HepG2 (cell line): ENCODE measurements at regions not wholly inside any gene's neighbourhood (a gene's known extent, or its start where the extent isn't known, plus 50 kb on each side); places are given as distances from the start of the nearest gene placed in this dataset.
"Not testable (repeated sequence)": the region's sequence is repeated elsewhere in the genome, so short reads cannot be mapped to it uniquely, and the experiment has no call there.

Experiments used
- ATAC-seq: fragments of 200-7000 bp; cut with Tn5 transposase; 3 replicates; pipeline ENCODE4 v1.9.1; 2020; ENCODE audit warnings: mild to moderate bottlenecking, moderate library complexity
- BruUV-seq: library from RNA; stranded (reverse); fragments of 400-500 nt; replicated peaks from 2 replicates; lab custom pipeline; 2021; lab: Mats Ljungman, UMichigan
- CTCF ChIA-PET: fragments of 300-600 bp; formaldehyde crosslinking; extraction: SDS; loops from one replicate; lab custom pipeline; 2021; ENCODE audit warnings: low total read pairs, inconsistent platforms, low intra/inter-chr PET ratio; lab: Yijun Ruan, JAX
- POLR2A ChIA-PET: fragments of 350-600 bp; sonication (Branson Sonifier 250); formaldehyde crosslinking; loops from one replicate; lab custom pipeline; 2020; ENCODE audit warnings: antibody characterized with exemption, inconsistent platforms; lab: Yijun Ruan, JAX
- DNase-seq: peaks from one replicate; pipeline ENCODE4 v3.0.0-alpha.2; 2015; ENCODE audit warnings: low spot score
- FAIRE-seq: peaks from 3 replicates; lab custom pipeline; 2011; peaks lifted over from hg19 to GRCh38; lab: Jason Lieb, UNC
- H2AFZ ChIP-seq: one replicate; pipeline ENCODE4 v1.6.1; 2011; ENCODE audit warnings: low read length, inconsistent platforms
- H3K27ac ChIP-seq: fragments of 300-600 bp; 3 replicates; pipeline ENCODE4 v1.8.0; 2011; ENCODE audit warnings: mixed run types, mild to moderate bottlenecking, mixed read lengths, low read length, inconsistent platforms; ENCODE audit not compliant: insufficient read depth; ENCODE audit errors: extremely low read length
- H3K27me3 ChIP-seq, 2 experiments: fragments of 200-600 bp in 1 of 2; 2 replicates in 1 of 2; 3 replicates in 1 of 2; pipeline versions ENCODE4 v1.6.0 to v1.8.0; 2011; ENCODE audit warnings: low read length in 2 of 2, mild to moderate bottlenecking in 2 of 2, moderate library complexity in 2 of 2, inconsistent platforms in 1 of 2; ENCODE audit not compliant: insufficient read depth in 2 of 2, control insufficient read depth in 1 of 2
- H3K36me3 ChIP-seq, 2 experiments: fragments of 200-600 bp in 1 of 2; replicated peaks in 1 of 2; 2 replicates in 1 of 2; 3 replicates in 1 of 2; pipeline versions ENCODE4 v1.5.1 to v1.8.0; 2011; ENCODE audit warnings: low read length in 2 of 2, inconsistent platforms in 1 of 2; ENCODE audit not compliant: insufficient read depth in 2 of 2, control insufficient read depth in 1 of 2
- H3K4me1 ChIP-seq: 2 replicates; pipeline ENCODE4 v1.5.1; 2012; ENCODE audit warnings: low read length, inconsistent platforms; ENCODE audit not compliant: insufficient read depth
- H3K4me2 ChIP-seq: 2 replicates; pipeline ENCODE4 v1.6.0; 2011; ENCODE audit warnings: low read depth, low read length, inconsistent platforms
- H3K4me3 ChIP-seq, 3 experiments: fragments of 200-600 bp in 1 of 3; sonication (generic), shearing (Covaris generic) in 1 of 3; replicated peaks in 1 of 3; 2 replicates each; pipeline ENCODE4 v1.5.1; 2011 to 2016; ENCODE audit warnings: low read length in 3 of 3, inconsistent platforms in 2 of 3, low read depth in 2 of 3, mild to moderate bottlenecking in 2 of 3, control low read depth in 1 of 3, mixed read lengths in 1 of 3; ENCODE audit not compliant: insufficient read depth in 1 of 3
- H3K79me2 ChIP-seq: one replicate; pipeline ENCODE4 v1.6.1; 2011; ENCODE audit warnings: low read length, inconsistent platforms; ENCODE audit not compliant: insufficient read depth
- H3K9ac ChIP-seq: 2 replicates; pipeline ENCODE4 v1.6.0; 2011; ENCODE audit warnings: mild to moderate bottlenecking, low read depth, low read length, inconsistent platforms; ENCODE audit not compliant: insufficient read depth
- H3K9me3 ChIP-seq: 2 replicates; pipeline ENCODE4 v1.5.1; 2012; ENCODE audit warnings: mild to moderate bottlenecking, low read length
- H4K20me1 ChIP-seq: 2 replicates; pipeline ENCODE4 v1.6.0; 2011; ENCODE audit warnings: inconsistent platforms, mild to moderate bottlenecking, low read length, moderate library complexity; ENCODE audit not compliant: insufficient read depth
- ELF4 ChIP-seq: sonication (generic); formaldehyde crosslinking; IDR thresholded peaks from 2 replicates; pipeline ENCODE4 v1.5.0; 2020; ENCODE audit warnings: missing genetic modification reagents, mild to moderate bottlenecking, moderate library complexity, borderline replicate concordance
- EZH2 ChIP-seq: conservative IDR thresholded peaks from 2 replicates; pipeline ENCODE4 v1.6.1; 2012; ENCODE audit warnings: mild to moderate bottlenecking, low read depth, low read length, moderate library complexity
- FOXC1 ChIP-seq: sonication (generic); formaldehyde crosslinking; IDR thresholded peaks from 2 replicates; pipeline ENCODE4 v1.8.0; 2022; ENCODE audit warnings: mild to moderate bottlenecking, missing genetic modification reagents, borderline replicate concordance
- HNRNPL ChIP-seq: fragments of 200-400 bp; formaldehyde crosslinking; IDR thresholded peaks from 2 replicates; pipeline ENCODE4 v1.6.1; 2017; ENCODE audit warnings: mild to moderate bottlenecking, low read depth, low read length
- IKZF4 ChIP-seq: sonication (generic); formaldehyde crosslinking; IDR thresholded peaks from 2 replicates; pipeline ENCODE4 v1.5.1; 2020; ENCODE audit warnings: borderline replicate concordance, mild to moderate bottlenecking, low read depth, missing genetic modification reagents; ENCODE audit errors: not compliant biosample characterization
- JARID2 ChIP-seq: sonication (generic); formaldehyde crosslinking; IDR thresholded peaks from 2 replicates; pipeline ENCODE4 v1.8.1; 2023; ENCODE audit warnings: missing genetic modification reagents, inconsistent platforms; ENCODE audit not compliant: insufficient replicate concordance
- NCOA5 ChIP-seq: sonication (generic); formaldehyde crosslinking; IDR thresholded peaks from 2 replicates; pipeline ENCODE4 v1.4.0; 2020; ENCODE audit warnings: missing genetic modification reagents
- TMF1 ChIP-seq: sonication (generic); formaldehyde crosslinking; IDR thresholded peaks from 2 replicates; pipeline ENCODE4 v1.8.1; 2022; ENCODE audit warnings: low read depth, missing genetic modification reagents
- ZNF768 ChIP-seq: sonication (generic); formaldehyde crosslinking; IDR thresholded peaks from 2 replicates; pipeline ENCODE4 v1.4.0; 2020; ENCODE audit warnings: missing genetic modification reagents
- WGBS: methylation state at CpG from one replicate; pipeline ENCODE4 v1.1.6; 2017; ENCODE audit warnings: low lambda C conversion rate; 5-methylcytosine and 5-hydroxymethylcytosine counted together
- in situ Hi-C: cut with HindIII; loops from 2 replicates; pipeline ENCODE4 v1.10.0; 2017; ENCODE audit warnings: low pct_unique_long_range_greater_than_20kb; ENCODE audit not compliant: extremely low pct_ligation_motif_present
- intact Hi-C: fragments of 100-400 bp; cut with micrococcal nuclease; formaldehyde crosslinking; loops from one replicate; pipeline ENCODE4 v1.10.0; 2022; ENCODE audit not compliant: unreplicated experiment

- Histone ChIP-seq H3K79me2 (no peaks in the 10 kb centered on the region), H3K9me3 (no peaks in the 10 kb centered on the region), H3K4me2 (no peak overlapping the region), H2AFZ (no peak overlapping the region), H3K36me3 (no peaks in the 10 kb centered on the region), H3K4me3 (no peak overlapping the region), H3K4me1 (no peaks in the 10 kb centered on the region), H3K27ac (no peak overlapping the region)
- in situ Hi-C loops, result no loop called here
- WGBS, result 63% methylated on average over 5 of the region's 5 CpGs
- DNase-seq (no peak), ATAC-seq (no peak), FAIRE-seq (no peak)
- no TSS peak for BruUV-seq
- ChIA-PET POLR2A (no interaction called here), CTCF (no interaction called here)
- intact Hi-C loops, result no loop called here
- no peak for TF ChIP-seq IKZF4
- TF ChIP-seq, all 625 proteins: peak for 0
- no peak overlapping the region for H3K9ac ChIP-seq
- no peaks in the 10 kb centered on the region for H3K27me3 ChIP-seq
- no peaks in the 10 kb centered on the region for H4K20me1 ChIP-seq
Measured at GRCh38 chr4:155578219-155578618, 88.4 kb upstream of the GUCY1A1 start.

GRCh38 chr4:155574329-155574728 lies 92.3 kb upstream of the GUCY1A1 start:
- ATAC-seq, intact Hi-C loops, H3K4me2 ChIP-seq, CTCF ChIA-PET, H3K36me3 ChIP-seq, H3K79me2 ChIP-seq, in situ Hi-C loops, FAIRE-seq, H3K4me1 ChIP-seq, H3K4me3 ChIP-seq, BruUV-seq, H3K9ac ChIP-seq, H2AFZ ChIP-seq, DNase-seq, H4K20me1 ChIP-seq, H3K9me3 ChIP-seq, H3K27ac ChIP-seq, POLR2A ChIA-PET, H3K27me3 ChIP-seq: not testable (repeated sequence)
- WGBS, result 0% methylated on average over 1 of the region's 1 CpG

GRCh38 chr4:155573126-155573525 lies 93.5 kb upstream of the GUCY1A1 start:
- 90% methylated on average over 1 of the region's 5 CpGs for WGBS
- no TSS peak for BruUV-seq

More at GRCh38 chr4:155573126-155573525, 93.5 kb upstream of the GUCY1A1 start:
- DNase-seq (no peak), FAIRE-seq (no peak), ATAC-seq (no peak)
- no peak overlapping the region for H3K4me3 ChIP-seq
- H3K4me2 ChIP-seq, result no peak overlapping the region
- H3K27ac ChIP-seq, result no peak overlapping the region
- ChIA-PET POLR2A (no interaction called here), CTCF (no interaction called here)
- no peaks in the 10 kb centered on the region for H3K4me1 ChIP-seq
- in situ Hi-C loops, result no loop called here
- no peaks in the 10 kb centered on the region for H3K9me3 ChIP-seq
- H3K79me2 ChIP-seq, result no peaks in the 10 kb centered on the region
- no peak for TF ChIP-seq TMF1 (CRISPR knock-in tag)
- no peak for TF ChIP-seq ZNF768 (CRISPR knock-in tag)
- TF ChIP-seq JARID2 (CRISPR knock-in tag), result no peak
- no peak for TF ChIP-seq EZH2
- TF ChIP-seq ELF4 (CRISPR knock-in tag), result no peak
- no peak for TF ChIP-seq HNRNPL
- TF ChIP-seq NCOA5 (CRISPR knock-in tag), result no peak
- no peak for TF ChIP-seq FOXC1 (CRISPR knock-in tag)
- no peaks in the 10 kb centered on the region for H4K20me1 ChIP-seq
- H3K27me3 ChIP-seq, result no peaks in the 10 kb centered on the region
- no peak overlapping the region for H3K9ac ChIP-seq
- no peak overlapping the region for H2AFZ ChIP-seq
- intact Hi-C loops, result no loop called here
- H3K36me3 ChIP-seq, result no peaks in the 10 kb centered on the region
